GM12892 (cell line): ENCODE measurements at regions not wholly inside any gene's neighbourhood (a gene's known extent, or its start where the extent isn't known, plus 50 kb on each side); places are given as distances from the start of the nearest gene placed in this dataset.

Source experiments
- DNase-seq: peaks from one replicate; pipeline ENCODE4 v3.0.0; 2011; ENCODE audit not compliant: insufficient read length
- FAIRE-seq: peaks from 2 replicates; lab custom pipeline; 2011; peaks lifted over from hg19 to GRCh38; lab: Jason Lieb, UNC
- POLR2A ChIP-seq: IDR thresholded peaks from 2 replicates; pipeline ENCODE4 v1.6.1; 2011; ENCODE audit warnings: low read depth, low read length, control low read depth
- POLR2AphosphoS5 ChIP-seq: IDR thresholded peaks from 2 replicates; pipeline ENCODE4 v1.6.1; 2011; ENCODE audit warnings: low read depth, low read length, control low read depth
- TAF1 ChIP-seq: IDR thresholded peaks from 2 replicates; pipeline ENCODE4 v1.6.1; 2011; ENCODE audit warnings: low read depth, mild to moderate bottlenecking, control low read depth, low read length, borderline replicate concordance

DNA sequence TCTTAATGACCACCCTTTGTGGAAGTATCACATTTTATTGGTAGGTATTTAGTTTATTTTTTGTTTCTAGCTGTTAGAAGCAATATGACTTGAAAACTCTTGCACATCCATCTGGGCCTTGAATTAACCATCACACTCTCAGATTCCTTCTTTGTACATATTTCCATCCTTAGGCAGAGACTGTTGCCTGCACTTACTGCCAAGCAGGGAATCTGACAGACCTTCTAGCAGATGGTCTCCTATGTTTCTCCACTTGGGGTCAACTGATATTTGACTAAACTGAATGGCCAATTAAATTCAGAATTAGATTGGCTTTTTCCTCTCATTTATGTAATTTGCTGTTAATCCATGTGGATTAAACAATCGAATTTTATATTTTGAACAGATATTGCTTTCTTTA is 324.9 kb upstream of the TGFBR2 start:
- no peak for TF ChIP-seq POLR2A
- no peak for TF ChIP-seq POLR2AphosphoS5
- no peak for TF ChIP-seq TAF1
- FAIRE-seq = no peak
- DNase-seq = no peak

GRCh38 chr3:30282154-30282696 is 324.2 kb upstream of the TGFBR2 start:
- DNase-seq = no peak
- TF ChIP-seq TAF1 (no peak), POLR2A (no peak), POLR2AphosphoS5 (no peak)
- FAIRE-seq = no peak

DNA sequence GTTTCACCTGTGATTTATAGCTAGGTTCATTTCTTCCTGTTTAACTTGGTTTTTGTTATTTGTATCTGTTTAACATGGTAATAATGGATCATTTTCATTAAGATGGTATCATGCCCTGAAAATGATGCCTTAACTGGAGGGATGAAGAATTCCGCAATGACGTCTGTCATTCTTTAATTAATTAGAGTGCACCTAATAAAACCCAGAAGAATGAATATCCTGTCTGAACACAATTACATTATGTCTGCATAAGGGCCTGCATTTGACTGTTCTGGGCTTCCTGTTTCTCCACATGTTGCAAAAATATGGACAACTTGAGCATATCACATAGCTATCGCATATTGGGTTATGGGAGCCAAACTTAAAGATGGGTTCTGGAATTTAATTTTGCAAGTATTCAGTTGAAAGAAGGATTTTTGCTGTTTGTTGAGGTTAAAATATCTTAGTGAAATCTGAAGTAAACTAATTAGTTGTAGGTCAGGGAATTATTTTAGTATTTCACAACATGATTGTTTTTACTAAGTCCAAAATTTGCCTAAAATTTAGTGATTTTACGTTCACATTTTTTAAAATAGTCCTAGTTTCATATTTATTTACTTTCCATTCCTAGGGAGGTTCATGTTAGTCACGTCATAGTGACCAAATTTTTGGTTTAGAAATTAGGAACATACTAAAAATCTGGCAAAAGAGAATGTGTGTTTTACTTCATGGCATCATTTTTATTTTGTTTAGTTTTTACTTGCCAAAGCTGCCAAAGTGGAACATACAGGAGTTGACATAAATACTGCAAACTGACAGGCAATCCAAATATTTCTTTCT is 321.0 kb upstream of the TGFBR2 start:
- no peak for FAIRE-seq
- TF ChIP-seq POLR2AphosphoS5 = no peak
- no peak for TF ChIP-seq TAF1
- no peak for TF ChIP-seq POLR2A
- no peak for DNase-seq

DNA sequence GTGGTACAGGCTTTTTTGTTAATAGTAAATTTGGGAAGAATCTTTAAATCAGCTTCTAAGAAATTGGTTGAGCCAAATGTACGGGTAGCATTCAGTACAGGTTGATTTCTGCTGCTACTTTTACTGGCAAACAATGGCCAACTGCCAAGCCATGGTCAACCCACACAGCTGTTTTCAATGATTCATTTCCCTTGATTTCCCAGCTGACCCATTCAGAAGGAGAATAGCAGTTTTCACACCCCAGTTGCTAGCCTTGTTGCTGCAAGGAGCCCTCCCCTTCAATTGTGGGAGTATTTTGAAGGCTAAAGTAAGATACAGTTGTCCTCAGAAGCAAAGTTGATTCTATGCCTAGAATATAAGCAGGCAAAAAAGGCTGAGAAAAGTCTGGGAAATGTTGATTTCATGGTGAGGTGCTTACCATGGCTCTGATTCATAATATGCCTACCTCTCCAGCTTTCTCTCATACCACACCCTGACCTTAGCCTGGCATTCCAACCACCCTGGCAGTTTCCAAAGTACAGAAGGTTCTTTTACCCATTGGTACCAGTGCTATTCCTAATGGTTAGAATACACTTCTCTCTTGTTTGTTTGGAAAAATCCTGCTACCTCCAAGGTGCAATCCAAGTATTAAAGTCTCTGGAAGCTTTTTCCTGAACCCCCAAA is 320.3 kb upstream of the TGFBR2 start:
- DNase-seq (no peak), FAIRE-seq (no peak)
- TF ChIP-seq TAF1 (no peak), POLR2A (no peak), POLR2AphosphoS5 (no peak)

DNA sequence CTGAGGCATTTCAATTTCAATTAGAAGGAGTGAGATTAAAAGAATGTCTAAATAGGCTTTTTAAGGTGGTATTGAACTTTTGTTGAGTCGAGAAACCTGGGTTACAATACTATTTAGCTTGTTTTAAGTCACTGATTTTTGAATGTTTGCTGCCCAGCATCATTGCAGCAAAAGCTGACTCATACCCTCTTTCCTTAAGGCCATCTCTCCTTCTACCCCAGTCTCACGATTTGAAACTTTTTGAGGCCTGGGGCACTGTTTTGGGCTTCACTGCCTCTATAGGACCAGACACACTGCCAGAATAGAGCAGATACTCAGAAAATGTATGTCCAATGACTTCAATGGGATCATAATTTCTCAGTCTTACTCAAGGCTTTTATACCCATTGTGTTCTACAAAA is 319.6 kb upstream of the TGFBR2 start:
- DNase-seq = no peak
- FAIRE-seq = no peak
- no peak for TF ChIP-seq POLR2AphosphoS5
- TF ChIP-seq TAF1 = no peak
- TF ChIP-seq POLR2A = no peak

- DNase-seq (no peak), FAIRE-seq (no peak)
- TF ChIP-seq POLR2AphosphoS5 = no peak
- TF ChIP-seq TAF1 = no peak
- no peak for TF ChIP-seq POLR2A
These were observed 317.6 kb upstream of the TGFBR2 start for GRCh38 chr3:30288830-30289229.

GRCh38 chr3:30289324-30289723 is 317.1 kb upstream of the TGFBR2 start:
- FAIRE-seq (no peak), DNase-seq (no peak)
- TF ChIP-seq POLR2A = no peak
- TF ChIP-seq TAF1 = no peak
- no peak for TF ChIP-seq POLR2AphosphoS5

DNA sequence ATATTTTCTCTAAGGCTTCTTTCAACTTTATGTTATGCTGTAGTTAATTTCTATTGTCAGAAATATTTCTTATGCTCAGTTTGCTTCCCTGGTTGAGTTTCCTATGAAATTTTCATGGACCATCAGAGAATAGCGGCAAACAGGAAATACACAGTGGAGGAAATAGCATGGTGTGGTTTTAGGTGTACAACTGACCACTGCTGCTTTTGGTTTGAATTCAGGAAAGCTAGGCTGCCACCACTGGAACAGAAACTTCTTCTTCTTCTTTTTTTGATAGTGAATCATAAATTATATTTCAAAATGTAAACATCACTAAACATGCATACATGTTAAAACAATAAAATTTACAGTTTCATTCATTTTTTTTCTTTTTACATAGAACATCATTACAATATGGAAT is 316.6 kb upstream of the TGFBR2 start:
- no peak for DNase-seq
- no peak for FAIRE-seq
- TF ChIP-seq POLR2AphosphoS5 (no peak), TAF1 (no peak), POLR2A (no peak)

- FAIRE-seq (no peak), DNase-seq (no peak)
- TF ChIP-seq TAF1 (no peak), POLR2AphosphoS5 (no peak), POLR2A (no peak)
These were observed 315.9 kb upstream of the TGFBR2 start for GRCh38 chr3:30290479-30290878.

- DNase-seq = no peak
- FAIRE-seq = no peak
- TF ChIP-seq POLR2A = no peak
- TF ChIP-seq POLR2AphosphoS5 = no peak
- TF ChIP-seq TAF1 = no peak
These were observed 314.1 kb upstream of the TGFBR2 start for GRCh38 chr3:30292192-30292893.

DNA sequence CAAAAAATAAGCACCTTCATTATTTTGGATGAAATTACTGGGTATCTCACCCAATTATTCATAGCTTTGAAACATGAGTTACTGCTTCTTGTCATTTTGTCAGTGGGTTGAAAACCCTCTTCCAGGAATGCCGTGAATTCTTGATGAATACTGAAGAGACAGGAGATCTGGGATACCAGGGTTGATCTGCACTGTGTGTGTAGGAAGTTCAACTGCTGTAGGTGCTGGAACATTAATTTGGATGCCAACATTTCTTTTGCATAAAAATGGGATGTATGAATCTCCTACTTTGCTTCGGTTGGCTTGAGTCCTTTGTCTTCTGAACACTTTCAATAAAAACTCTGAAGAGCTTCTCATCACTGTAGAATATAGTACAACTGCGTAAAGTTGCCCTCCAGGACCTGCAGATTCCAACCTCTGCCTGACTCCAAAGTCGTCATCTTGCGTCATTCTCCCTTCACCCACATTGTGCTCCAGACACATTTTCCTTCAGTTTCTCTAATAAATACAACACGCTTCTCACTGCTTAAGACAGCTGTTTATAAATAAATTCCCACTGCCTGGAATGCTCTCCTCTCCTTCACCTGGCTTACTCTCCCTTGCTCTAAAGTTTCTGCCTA is 312.7 kb upstream of the TGFBR2 start:
- TF ChIP-seq POLR2A (no peak), TAF1 (no peak), POLR2AphosphoS5 (no peak)
- no peak for FAIRE-seq

More for the DNA sequence above, 312.7 kb upstream of the TGFBR2 start:
- no peak for DNase-seq
